Natural killer cell (primary cell): ENCODE measurements at regions not wholly inside any gene's neighbourhood (a gene's known extent, or its start where the extent isn't known, plus 50 kb on each side); places are given as distances from the start of the nearest gene placed in this dataset.

Experiments used
- ATAC-seq, 3 donors: fragments of 150-1000 bp in 2 of 3; fragments of 200-7000 bp in 1 of 3; cut with Tn5 transposase; 1 replicate in 1 of 3; 2 replicates in 2 of 3; pipeline ENCODE4 v1.10.0; 2021; ENCODE audit warnings: mild to moderate bottlenecking in 2 of 3, moderate library complexity in 2 of 3
- DNase-seq, 2 donors: peaks; one replicate each; pipeline versions ENCODE4 v3.0.0 to v3.0.0-alpha.2; 2013 to 2021; ENCODE audit warnings: mixed read lengths in 1 of 2
- H3K27ac ChIP-seq: one replicate; pipeline ENCODE4 v1.5.1; 2013; ENCODE audit warnings: mild to moderate bottlenecking, low read length
- H3K27me3 ChIP-seq: one replicate; pipeline ENCODE4 v1.6.1; 2013; ENCODE audit warnings: low read length; ENCODE audit not compliant: control insufficient read depth, insufficient read depth
- H3K36me3 ChIP-seq: one replicate; pipeline ENCODE4 v1.6.1; 2013; ENCODE audit warnings: low read length; ENCODE audit not compliant: control insufficient read depth, insufficient read depth
- H3K4me1 ChIP-seq: one replicate; pipeline ENCODE4 v1.6.1; 2013; ENCODE audit warnings: low read length; ENCODE audit not compliant: control insufficient read depth, insufficient read depth
- H3K4me3 ChIP-seq: one replicate; pipeline ENCODE4 v1.5.1; 2013; ENCODE audit warnings: low read length
- H3K9me3 ChIP-seq: one replicate; pipeline ENCODE4 v1.6.1; 2013; ENCODE audit warnings: low read length; ENCODE audit not compliant: control insufficient read depth, insufficient read depth
- H3K27ac Mint-ChIP-seq, 2 donors: one replicate each; pipeline ENCODE4 v1.8.0; 2022; ENCODE audit warnings: mild to moderate bottlenecking in 2 of 2, mixed read lengths in 2 of 2, moderate library complexity in 1 of 2
- H3K27me3 Mint-ChIP-seq, 2 donors: one replicate each; pipeline ENCODE4 v1.8.0; 2022; ENCODE audit warnings: low read depth in 2 of 2, mixed read lengths in 2 of 2
- H3K36me3 Mint-ChIP-seq: one replicate; pipeline ENCODE4 v1.8.0; 2022; ENCODE audit warnings: mixed read lengths
- H3K4me1 Mint-ChIP-seq, 2 donors: one replicate each; pipeline ENCODE4 v1.8.0; 2022; ENCODE audit warnings: mixed read lengths in 2 of 2
- H3K4me3 Mint-ChIP-seq: one replicate; pipeline ENCODE4 v1.8.0; 2022; ENCODE audit warnings: mild to moderate bottlenecking, moderate library complexity, mixed read lengths
- H3K9me3 Mint-ChIP-seq, 2 donors: one replicate each; pipeline ENCODE4 v1.8.0; 2022; ENCODE audit warnings: mixed read lengths in 2 of 2
- WGBS: methylation state at CpG from one replicate; pipeline ENCODE4 v1.1.7; 2013; ENCODE audit warnings: missing lambda C conversion rate; ENCODE audit not compliant: insufficient coverage; 5-methylcytosine and 5-hydroxymethylcytosine counted together
- intact Hi-C: fragments of 100-400 bp; cut with micrococcal nuclease; formaldehyde crosslinking; loops from one replicate; pipeline ENCODE4 v1.14.2; 2022
- TF ChIP-seq, protein P1 (sequence below): fragments of 200-600 bp; IDR thresholded peaks from one replicate; pipeline ENCODE4 v1.8.0; 2022; ENCODE audit warnings: antibody characterized with exemption

DNA sequence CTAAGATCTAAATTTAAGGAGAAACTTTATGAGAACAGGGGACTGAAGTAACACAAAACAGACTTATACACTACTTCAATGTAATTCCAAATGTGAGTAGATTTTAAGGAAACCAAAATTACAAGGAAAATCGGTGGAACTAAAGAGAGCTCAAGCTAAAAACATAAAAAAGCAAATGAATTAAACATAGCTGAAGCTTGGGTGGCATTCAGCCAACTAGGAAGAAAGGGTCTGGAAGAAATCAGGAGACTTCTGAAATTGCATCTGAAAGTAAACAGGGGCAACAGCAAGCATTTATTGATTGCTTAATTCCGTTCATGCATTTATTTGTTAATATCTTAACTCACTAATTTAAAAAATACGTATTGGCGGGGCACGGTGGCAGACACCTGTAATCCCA lies 727.3 kb upstream of the PKDCC start:
- H3K36me3 Mint-ChIP-seq, result no peaks in the 10 kb centered on the region
- H3K27ac Mint-ChIP-seq, result no peak overlapping the region
- Histone ChIP-seq H3K27ac (no peak overlapping the region), H3K36me3 (no peaks in the 10 kb centered on the region), H3K4me1 (no peaks in the 10 kb centered on the region), H3K27me3 (no peaks in the 10 kb centered on the region), H3K9me3 (no peaks in the 10 kb centered on the region), H3K4me3 (no peak overlapping the region)
- intact Hi-C loops, result no loop called here
- 87% methylated on average over 5 of the region's 5 CpGs for WGBS
- H3K4me1 Mint-ChIP-seq, result no peaks in the 10 kb centered on the region
- H3K4me3 Mint-ChIP-seq, result no peak overlapping the region
- no peak for ATAC-seq
- TF ChIP-seq, protein P1, sequence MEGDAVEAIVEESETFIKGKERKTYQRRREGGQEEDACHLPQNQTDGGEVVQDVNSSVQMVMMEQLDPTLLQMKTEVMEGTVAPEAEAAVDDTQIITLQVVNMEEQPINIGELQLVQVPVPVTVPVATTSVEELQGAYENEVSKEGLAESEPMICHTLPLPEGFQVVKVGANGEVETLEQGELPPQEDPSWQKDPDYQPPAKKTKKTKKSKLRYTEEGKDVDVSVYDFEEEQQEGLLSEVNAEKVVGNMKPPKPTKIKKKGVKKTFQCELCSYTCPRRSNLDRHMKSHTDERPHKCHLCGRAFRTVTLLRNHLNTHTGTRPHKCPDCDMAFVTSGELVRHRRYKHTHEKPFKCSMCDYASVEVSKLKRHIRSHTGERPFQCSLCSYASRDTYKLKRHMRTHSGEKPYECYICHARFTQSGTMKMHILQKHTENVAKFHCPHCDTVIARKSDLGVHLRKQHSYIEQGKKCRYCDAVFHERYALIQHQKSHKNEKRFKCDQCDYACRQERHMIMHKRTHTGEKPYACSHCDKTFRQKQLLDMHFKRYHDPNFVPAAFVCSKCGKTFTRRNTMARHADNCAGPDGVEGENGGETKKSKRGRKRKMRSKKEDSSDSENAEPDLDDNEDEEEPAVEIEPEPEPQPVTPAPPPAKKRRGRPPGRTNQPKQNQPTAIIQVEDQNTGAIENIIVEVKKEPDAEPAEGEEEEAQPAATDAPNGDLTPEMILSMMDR, result no peak
- DNase-seq, result no peak
- no peaks in the 10 kb centered on the region for H3K27me3 Mint-ChIP-seq
- H3K9me3 Mint-ChIP-seq, result peaks cover 0 to 7% of the 10 kb centered on the region in 2 donors

DNA sequence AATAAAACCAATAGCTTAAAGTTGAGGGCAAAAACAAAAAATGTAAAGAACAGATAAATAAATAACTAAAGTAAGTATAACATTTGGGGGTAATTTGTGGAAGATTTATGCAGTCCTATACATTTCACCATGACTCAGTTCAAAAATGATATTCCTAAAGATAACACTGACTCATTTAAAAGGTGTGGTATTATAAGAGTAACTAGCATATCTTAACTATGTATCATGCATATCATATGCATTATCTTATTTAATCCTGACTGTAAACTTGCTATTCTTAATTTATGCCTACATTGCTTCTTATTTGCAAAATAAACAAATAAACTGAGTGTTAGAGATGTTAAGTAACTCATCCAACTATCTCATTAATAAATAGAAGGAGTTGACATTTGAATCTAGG lies 726.5 kb upstream of the PKDCC start:
- H3K36me3 ChIP-seq, result no peaks in the 10 kb centered on the region
- H3K4me3 Mint-ChIP-seq, result no peak overlapping the region
- ATAC-seq (no peak), DNase-seq (no peak)
- H3K27ac ChIP-seq, result no peak overlapping the region
- H3K9me3 Mint-ChIP-seq, result peaks cover 0 to 4% of the 10 kb centered on the region in 2 donors
- H3K4me1 ChIP-seq, result no peaks in the 10 kb centered on the region
- TF ChIP-seq, protein P1, result no peak
- intact Hi-C loops, result no loop called here
- H3K36me3 Mint-ChIP-seq, result no peaks in the 10 kb centered on the region
- H3K27me3 Mint-ChIP-seq, result no peaks in the 10 kb centered on the region
- H3K4me1 Mint-ChIP-seq, result no peaks in the 10 kb centered on the region
- H3K4me3 ChIP-seq, result no peak overlapping the region
- H3K27ac Mint-ChIP-seq, result no peak overlapping the region
- H3K27me3 ChIP-seq, result no peaks in the 10 kb centered on the region
- no peaks in the 10 kb centered on the region for H3K9me3 ChIP-seq

DNA sequence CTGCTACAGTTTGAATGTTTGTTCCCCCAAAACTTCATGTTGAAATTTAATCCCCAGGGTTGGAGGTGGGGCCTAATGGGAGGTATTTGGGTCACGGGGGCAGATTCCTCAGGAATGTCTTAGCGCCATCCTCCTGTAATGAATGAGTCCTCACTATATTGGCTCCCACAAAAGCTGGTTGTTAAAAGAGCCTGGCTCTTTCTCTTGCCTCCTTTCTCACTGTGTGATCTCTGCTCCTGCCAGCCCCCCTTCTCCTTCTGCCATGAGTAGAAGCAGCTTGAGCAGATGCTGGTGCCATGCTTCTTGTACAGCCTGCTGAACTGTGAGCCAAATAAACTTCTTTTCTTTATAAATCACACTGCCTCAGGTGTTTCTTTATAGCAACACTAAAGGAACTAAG lies 721.0 kb upstream of the PKDCC start:
- TF ChIP-seq, protein P1, result no peak
- Histone ChIP-seq H3K4me1 (no peaks in the 10 kb centered on the region), H3K36me3 (no peaks in the 10 kb centered on the region), H3K27me3 (no peaks in the 10 kb centered on the region), H3K4me3 (no peak overlapping the region), H3K27ac (no peak overlapping the region), H3K9me3 (no peaks in the 10 kb centered on the region)
- WGBS, result 77% methylated on average over 2 of the region's 2 CpGs
- H3K27me3 Mint-ChIP-seq, result no peaks in the 10 kb centered on the region
- peaks cover 0 to 1% of the 10 kb centered on the region in 2 donors for H3K9me3 Mint-ChIP-seq
- H3K36me3 Mint-ChIP-seq, result no peaks in the 10 kb centered on the region
- DNase-seq, result no peak
- ATAC-seq, result no peak
- intact Hi-C loops, result no loop called here
- no peak overlapping the region for H3K27ac Mint-ChIP-seq
- H3K4me3 Mint-ChIP-seq, result no peak overlapping the region
- no peaks in the 10 kb centered on the region for H3K4me1 Mint-ChIP-seq

DNA sequence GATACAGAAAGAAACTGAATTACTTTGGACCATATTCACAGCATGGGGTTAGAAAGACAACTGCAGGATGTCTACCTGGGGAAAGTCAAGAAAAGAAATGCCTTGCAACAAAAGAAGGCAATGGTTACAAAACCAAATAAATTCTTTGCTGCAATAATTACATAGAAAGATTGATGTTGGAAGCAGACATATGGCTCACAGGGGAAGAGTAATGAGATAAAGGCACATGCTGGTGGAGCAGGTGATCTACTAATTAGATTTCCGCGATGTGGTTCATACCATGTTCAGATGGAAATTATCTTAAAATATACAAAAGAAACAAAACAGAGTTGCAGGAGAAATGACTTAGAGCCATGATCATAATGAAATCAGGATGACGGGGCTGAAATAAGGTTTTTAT lies 718.8 kb upstream of the PKDCC start:
- TF ChIP-seq, protein P1, result no peak
- Mint-ChIP-seq H3K4me1 (no peaks in the 10 kb centered on the region), H3K27ac (no peak overlapping the region), H3K36me3 (no peaks in the 10 kb centered on the region), H3K4me3 (no peak overlapping the region), H3K9me3 (no peaks in the 10 kb centered on the region), H3K27me3 (no peaks in the 10 kb centered on the region)
- H3K9me3 ChIP-seq, result no peaks in the 10 kb centered on the region
- ATAC-seq (no peak), DNase-seq (no peak)
- WGBS, result 93% methylated on average over 1 of the region's 3 CpGs
- H3K27ac ChIP-seq, result no peak overlapping the region
- no peaks in the 10 kb centered on the region for H3K36me3 ChIP-seq
- no peaks in the 10 kb centered on the region for H3K4me1 ChIP-seq
- H3K4me3 ChIP-seq, result no peak overlapping the region
- intact Hi-C loops, result no loop called here
- H3K27me3 ChIP-seq, result no peaks in the 10 kb centered on the region
